GM12865 (cell line): ENCODE measurements at regions not wholly inside any gene's neighbourhood (a gene's known extent, or its start where the extent isn't known, plus 50 kb on each side); places are given as distances from the start of the nearest gene placed in this dataset.

Experiments
- DNase-seq: peaks from one replicate; pipeline ENCODE4 v3.0.0; 2010; ENCODE audit warnings: low read depth
- H3K4me3 ChIP-seq: 2 replicates; pipeline ENCODE4 v1.5.1; 2011; ENCODE audit warnings: mild to moderate bottlenecking, low read depth, low read length, control low read depth
- TF ChIP-seq, protein P1 (sequence below): IDR thresholded peaks from 2 replicates; pipeline ENCODE4 v1.5.1; 2011; ENCODE audit warnings: low read length, control low read depth, low read depth, inconsistent platforms; ENCODE audit not compliant: insufficient read depth; ENCODE audit errors: missing control alignments

DNA sequence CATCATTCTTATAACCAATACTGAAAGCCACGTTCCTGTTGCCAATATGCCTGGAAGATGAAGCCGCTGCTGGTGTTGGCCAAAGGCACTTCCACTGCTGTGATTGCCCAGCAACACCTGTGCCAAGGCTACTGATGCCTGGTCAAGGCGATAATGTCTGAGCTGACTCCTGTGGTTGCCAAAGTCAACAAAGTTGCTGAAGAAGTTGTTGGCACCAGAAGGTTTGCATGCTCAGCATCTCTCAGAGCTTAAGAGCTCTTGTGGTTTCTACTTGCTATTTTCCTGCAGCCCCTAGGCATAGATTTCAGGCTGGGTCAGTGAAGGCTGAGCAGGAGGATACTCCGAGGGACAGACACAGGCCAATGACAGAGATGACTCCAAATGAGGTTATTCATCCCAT is 63.4 kb upstream of the RAB3GAP2 start:
- DNase-seq: no peak
- no peak overlapping the region for H3K4me3 ChIP-seq
- TF ChIP-seq, protein P1, sequence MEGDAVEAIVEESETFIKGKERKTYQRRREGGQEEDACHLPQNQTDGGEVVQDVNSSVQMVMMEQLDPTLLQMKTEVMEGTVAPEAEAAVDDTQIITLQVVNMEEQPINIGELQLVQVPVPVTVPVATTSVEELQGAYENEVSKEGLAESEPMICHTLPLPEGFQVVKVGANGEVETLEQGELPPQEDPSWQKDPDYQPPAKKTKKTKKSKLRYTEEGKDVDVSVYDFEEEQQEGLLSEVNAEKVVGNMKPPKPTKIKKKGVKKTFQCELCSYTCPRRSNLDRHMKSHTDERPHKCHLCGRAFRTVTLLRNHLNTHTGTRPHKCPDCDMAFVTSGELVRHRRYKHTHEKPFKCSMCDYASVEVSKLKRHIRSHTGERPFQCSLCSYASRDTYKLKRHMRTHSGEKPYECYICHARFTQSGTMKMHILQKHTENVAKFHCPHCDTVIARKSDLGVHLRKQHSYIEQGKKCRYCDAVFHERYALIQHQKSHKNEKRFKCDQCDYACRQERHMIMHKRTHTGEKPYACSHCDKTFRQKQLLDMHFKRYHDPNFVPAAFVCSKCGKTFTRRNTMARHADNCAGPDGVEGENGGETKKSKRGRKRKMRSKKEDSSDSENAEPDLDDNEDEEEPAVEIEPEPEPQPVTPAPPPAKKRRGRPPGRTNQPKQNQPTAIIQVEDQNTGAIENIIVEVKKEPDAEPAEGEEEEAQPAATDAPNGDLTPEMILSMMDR: no peak

DNA sequence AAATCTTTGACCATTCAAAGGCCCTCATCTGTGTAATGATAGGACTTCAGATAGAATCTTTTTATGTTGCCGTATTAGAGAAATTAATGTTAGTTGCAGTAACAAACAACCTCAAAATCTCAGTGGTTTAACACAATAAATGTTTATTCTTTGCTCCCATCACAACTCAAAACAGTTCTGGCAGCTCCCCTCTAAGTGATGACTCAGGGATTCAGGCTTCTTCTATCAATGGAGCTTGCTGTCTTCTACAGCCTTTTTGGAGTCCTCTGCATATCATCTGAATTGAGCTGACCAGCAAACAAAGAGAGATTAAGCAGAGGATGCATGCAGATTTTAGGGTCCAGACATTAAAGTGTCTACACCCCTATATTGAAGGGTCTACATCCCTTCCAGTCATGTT is 59.1 kb upstream of the RAB3GAP2 start:
- TF ChIP-seq, protein P1: no peak
- DNase-seq: no peak
- H3K4me3 ChIP-seq: no peak overlapping the region

DNA sequence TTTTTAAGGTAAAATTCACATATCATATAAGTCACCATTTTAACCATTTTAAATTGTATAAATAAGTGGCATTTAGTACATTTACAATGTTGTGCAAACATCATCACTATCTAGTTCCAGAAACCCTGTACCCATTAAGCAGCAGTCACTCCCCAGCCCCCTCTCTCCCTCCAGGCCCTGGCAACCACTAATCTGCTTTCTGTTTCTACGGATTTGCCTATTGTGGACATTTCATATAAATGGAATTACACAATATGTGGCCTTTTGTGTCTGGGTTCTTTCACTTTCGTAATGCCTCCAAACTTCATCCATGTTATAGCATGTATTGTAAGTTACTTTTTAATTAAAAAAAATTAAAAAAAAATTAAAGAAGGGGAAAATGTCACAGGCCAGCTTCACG is 58.0 kb upstream of the RAB3GAP2 start:
- no peak for DNase-seq
- H3K4me3 ChIP-seq: no peak overlapping the region
- TF ChIP-seq, protein P1: no peak

DNA sequence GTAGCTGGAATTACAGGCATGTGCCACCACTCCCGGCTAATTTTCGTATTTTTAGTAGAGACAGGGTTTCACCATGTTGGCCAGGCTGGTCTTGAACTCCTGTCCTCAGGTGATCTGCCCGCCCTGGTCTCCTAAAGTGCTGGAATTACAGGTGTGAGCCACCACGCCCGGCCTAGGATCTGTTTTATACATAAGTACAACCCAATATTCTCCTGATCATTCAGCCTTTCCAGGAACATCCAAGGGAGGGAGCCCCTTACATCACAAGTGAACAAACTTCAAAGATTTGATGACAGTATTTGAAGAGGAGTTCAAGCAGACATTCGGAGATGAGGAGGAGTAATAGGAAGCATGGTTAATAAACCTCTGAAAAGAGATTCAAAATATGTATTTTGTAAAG is 54.9 kb upstream of the RAB3GAP2 start:
- no peak overlapping the region for H3K4me3 ChIP-seq
- no peak for DNase-seq
- TF ChIP-seq, protein P1: no peak

DNA sequence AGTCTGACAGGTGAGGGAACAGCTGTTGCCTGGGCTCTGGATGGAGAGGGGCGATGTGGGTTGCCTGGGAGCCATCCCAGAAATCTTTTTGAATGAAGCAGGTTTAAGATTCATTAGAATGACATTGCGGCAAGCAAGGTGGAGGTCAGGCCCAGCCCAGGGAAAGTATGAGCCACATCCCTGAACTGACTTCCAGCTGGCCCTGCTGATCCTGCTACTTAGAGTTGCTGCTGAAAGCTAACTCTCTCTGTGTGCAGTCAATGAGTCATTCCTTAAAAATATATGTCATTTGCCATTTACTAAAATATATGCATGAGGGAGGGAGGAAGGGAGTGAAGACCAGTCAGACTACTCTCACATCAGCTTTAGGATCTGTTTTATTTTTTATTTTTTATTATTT is 54.3 kb upstream of the RAB3GAP2 start:
- H3K4me3 ChIP-seq: no peak overlapping the region
- DNase-seq: no peak
- TF ChIP-seq, protein P1: no peak

DNA sequence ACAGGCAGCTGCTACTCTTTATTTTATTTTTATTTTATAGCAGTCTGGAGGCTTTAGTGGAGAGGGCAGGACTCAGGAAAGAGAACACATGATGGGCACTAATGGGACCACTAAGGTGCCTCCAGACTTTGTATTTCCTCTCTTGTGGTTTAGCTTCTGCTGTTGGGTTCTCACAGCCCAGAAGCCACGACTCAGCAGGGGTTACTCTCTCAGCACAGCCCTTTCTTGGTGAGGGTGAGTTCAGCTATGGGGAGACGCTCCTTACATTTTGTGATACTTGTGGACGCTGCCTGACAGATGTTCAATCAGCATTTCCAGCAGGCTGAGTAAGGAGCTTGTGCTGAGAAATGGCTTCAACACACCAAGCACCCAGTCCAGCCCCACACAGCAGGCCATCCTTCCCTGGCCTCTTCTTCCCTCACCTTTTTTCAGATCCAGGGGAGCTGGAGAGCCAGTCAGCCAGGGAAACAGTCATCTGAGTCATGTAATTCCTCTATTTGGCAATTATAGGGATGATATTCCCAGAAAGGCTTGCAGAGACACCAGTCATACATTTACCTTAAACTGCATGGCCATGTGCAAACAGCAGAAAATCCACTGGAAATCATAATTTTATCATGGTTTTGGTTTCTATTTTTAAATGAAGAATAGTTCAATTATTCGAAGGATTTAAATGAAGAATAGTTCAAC is 53.2 kb upstream of the RAB3GAP2 start:
- H3K4me3 ChIP-seq: no peak overlapping the region
- TF ChIP-seq, protein P1: no peak
- no peak for DNase-seq

DNA sequence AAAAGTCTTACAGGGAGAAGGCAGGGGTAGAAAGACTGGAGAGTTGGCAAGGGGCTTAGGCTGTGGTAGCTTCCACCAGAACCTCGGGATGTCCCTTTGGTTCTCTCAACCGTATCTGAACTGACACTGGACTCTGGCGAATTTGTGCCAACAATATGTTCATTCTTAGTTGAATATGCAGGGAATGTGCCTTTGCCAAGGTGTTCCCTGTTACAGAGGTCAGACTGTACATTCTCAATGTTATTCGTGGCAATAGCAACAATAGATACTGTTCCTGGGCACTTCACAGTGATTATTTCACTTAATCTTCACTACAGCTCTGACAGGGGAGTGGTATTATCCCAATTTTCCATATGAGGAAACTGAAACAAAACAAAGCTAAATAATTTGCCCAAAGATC is 51.5 kb upstream of the RAB3GAP2 start:
- no peak for DNase-seq
- TF ChIP-seq, protein P1: no peak
- H3K4me3 ChIP-seq: no peak overlapping the region
